HG03095 (cell line): ENCODE measurements at regions not wholly inside any gene's neighbourhood (a gene's known extent, or its start where the extent isn't known, plus 50 kb on each side); places are given as distances from the start of the nearest gene placed in this dataset.
A peak's percentile ranks its signal among the peaks of the same experiment; 100 is the strongest.

Experiments
- ATAC-seq: cut with Tn5 transposase; IDR thresholded peaks from one replicate; pipeline ENCODE4 v1.9.1; 2021; ENCODE audit warnings: moderate library complexity; ENCODE audit not compliant: unreplicated experiment

DNA sequence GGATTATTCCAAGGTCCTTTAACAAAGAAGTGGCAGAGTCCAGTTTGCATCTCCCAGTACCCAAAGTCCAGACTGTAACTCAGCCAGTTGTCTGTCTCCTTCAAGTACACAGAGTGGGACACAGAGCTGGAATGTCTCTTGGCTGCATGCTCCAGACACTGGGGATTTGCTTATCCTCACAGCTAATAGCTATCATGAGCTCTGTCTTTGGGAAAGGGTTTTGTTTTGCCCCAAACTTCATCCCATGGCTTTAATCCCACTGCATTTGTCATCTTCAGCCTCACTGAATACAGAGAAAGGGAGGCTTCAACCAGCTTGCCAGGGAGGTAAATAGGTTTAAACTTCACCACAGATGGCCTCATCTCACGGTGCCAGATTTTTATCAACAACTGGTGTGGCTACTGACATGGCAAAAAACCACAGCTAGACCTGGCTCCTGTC is 412.2 kb upstream of the SLC24A2 start:
- no peak for ATAC-seq

DNA sequence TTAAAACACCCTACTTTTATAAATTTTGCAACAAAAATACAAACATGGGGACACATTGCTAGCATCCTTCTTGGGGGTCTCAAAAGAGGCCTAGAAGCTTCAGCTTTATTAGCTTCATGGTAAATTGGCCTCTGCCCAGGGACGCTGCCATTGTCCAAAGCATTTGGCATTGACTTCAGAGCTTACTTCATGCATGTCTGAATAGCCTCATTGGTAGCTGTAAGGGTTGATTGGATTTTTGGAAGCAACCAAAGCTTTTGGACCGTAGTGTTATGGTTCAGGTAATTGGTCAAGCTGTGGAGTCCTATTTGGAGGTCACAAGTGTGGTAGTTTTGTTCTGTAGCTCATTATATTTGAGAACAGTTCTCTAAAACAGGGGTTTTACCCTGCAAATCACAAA is 411.7 kb upstream of the SLC24A2 start:
- no peak for ATAC-seq

- ATAC-seq: no peak
Measured at GRCh38 chr9:20199111-20199510, 410.3 kb upstream of the SLC24A2 start.

DNA sequence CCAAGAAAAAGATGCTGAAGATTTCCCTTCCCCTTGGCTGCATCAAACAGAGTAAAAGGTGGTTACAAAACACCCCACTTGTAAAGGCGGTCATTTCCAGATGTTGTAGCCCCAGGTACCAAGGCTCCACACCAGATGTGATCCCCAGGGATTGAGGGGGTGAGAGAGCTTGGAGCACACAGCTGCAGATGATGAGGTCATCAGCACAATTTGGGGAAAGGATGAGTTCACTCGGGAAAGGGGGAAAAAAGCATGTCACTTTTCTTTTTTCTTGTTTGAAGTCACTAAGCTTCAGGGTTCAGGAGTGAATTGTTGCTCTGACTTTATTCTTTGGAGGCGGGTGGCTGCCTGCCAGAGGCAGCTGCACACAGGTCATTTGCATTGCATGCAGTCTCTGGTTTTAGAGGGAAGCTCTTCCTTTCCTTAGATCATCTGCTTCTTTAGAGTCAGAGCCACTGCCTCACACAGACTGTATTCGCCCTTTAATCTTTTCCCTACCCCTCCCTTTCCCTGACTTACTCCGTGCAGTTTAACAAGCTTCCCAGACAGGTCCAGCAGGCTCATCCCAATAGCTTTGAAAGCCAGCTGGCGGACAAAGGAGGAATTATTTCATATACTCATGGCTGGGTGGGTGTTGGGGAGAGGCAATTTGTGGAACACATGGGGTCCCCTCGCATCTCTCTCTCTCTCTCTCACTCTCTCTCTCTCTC is 409.3 kb upstream of the SLC24A2 start:
- peak; percentile 68 for ATAC-seq

DNA sequence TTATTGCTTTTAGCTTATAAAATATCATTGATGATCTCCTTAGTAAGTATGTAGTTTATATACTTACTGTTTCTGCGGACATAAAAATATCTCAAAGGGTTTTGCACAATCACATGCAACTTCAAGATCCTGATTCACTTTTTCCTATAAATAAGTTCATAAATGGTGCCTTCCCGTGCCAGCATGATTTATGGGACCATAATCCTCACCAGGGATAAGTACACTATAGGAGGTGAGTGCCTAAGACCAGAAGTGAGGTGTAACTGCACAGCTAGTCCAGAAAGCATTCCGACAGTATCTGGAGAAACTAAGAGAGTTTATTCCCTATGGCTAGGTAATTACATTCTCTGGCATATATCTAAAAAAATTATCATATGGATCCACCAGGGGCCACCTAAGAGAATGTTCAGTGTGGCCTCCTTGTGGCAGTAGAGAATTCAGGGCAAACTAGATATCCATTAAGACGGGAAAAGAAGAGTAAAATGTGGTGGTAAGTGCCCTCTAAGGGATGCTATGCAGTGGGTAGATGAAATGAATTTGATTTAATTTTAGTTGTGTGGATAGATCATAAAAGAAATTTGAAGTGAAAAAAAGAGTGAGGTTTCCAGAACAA is 402.5 kb upstream of the SLC24A2 start:
- no peak for ATAC-seq

- no peak for ATAC-seq
Measured at GRCh38 chr9:20189871-20190270, 401.0 kb upstream of the SLC24A2 start.

GRCh38 chr9:20188616-20189369 is 400.0 kb upstream of the SLC24A2 start:
- ATAC-seq: no peak

DNA sequence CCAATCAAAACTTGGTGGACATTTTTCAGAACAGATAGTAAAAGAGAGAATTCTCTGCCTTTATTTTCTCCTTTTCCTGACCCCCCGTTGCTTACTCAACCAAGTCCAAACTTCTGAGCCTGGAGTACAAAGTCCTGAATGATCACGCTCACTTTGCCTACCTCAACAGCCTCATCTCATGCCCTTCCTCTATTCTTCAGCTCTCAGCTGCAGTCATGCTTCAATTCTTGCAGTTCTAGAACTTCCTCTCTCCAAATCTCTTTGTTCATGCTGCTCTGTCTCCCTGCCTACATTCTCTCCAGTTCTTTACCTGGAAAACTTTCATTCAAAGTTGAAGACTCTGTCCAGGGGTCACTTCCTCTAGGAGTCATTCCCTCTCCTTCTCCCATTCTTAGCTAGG is 398.5 kb upstream of the SLC24A2 start:
- no peak for ATAC-seq

- ATAC-seq: no peak
Measured at GRCh38 chr9:20186823-20187222, 398.0 kb upstream of the SLC24A2 start.

- no peak for ATAC-seq
Measured at GRCh38 chr9:20186231-20186630, 397.4 kb upstream of the SLC24A2 start.

GRCh38 chr9:20184541-20184940 is 395.7 kb upstream of the SLC24A2 start:
- no peak for ATAC-seq

- ATAC-seq: no peak
Measured at GRCh38 chr9:20178679-20179078, 389.8 kb upstream of the SLC24A2 start.

DNA sequence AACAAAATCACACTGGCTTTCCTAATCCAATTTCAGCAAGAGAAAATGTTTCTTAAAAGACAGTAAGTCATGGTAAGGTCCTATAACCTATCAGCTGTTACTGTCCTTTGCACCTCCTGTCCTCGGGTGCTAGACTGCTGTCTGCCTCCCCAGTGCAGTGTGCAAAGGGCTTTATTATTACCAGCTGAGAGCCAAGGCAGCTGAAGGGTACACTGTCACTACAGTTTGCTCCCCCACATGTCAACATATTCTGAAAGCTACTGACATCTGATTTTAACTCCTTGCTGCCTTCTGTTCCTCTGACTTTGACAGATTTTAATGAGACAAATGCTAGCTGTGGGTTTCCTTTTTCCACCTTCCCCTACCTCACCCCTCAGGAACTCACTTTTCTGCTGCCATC is 389.4 kb upstream of the SLC24A2 start:
- no peak for ATAC-seq

DNA sequence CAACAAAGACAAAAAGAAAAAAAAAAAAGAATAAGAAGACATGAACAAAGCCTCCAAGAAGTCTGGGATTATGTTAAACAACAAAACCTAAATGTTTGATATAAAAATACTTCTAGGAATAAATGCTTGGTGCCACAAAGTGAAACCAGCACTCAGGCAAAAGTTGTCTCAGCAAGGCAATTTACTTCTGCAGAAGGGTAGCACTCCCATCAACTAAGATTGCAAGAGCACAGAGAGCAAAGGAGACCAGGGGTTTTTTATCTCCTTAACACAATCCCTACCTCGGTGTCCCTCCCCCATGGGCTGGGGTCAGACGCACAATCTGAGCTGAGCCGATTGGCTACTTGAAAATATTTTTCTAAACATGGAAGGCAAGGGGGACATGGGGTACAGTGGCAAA is 381.3 kb upstream of the SLC24A2 start:
- no peak for ATAC-seq

- ATAC-seq: no peak
Measured at GRCh38 chr9:20152151-20152725, 363.4 kb upstream of the SLC24A2 start.

DNA sequence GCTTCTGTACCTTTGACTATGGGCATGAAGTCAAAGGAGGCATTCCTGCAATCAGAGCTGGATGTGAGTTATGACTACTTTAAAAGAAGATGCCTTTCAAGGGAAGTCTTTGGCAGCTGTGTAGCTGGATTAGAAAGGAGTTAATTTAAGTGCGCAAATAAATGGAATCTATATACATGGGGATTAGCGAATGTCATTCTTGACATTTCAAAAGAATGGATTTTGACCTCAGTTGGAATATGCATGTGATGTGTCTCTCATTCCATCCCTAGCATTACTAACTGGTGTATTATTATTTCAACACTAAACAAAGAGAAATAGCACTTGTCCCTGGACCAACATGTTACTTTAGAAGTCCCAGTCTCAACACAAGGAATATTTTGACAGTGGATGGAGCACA is 359.6 kb upstream of the SLC24A2 start:
- no peak for ATAC-seq

DNA sequence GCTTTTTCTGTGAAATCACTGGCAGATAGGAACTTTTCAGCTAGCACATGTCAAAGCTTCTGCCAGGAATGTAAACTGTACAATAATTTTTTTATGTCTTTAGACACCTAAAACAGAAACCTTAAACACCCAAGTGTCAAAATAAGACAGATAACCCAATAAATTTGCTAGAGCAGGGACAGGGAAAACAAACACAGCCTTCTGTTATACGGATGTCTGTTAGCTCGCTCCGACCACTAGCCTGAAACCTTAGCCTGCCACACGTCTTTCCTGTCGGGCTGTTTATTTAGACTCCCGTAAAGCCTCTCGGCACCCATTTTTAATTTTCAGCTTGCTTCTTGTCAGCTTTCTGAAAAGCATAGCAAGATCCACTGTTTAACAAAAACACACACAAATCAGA is 355.4 kb upstream of the SLC24A2 start:
- ATAC-seq: no peak

DNA sequence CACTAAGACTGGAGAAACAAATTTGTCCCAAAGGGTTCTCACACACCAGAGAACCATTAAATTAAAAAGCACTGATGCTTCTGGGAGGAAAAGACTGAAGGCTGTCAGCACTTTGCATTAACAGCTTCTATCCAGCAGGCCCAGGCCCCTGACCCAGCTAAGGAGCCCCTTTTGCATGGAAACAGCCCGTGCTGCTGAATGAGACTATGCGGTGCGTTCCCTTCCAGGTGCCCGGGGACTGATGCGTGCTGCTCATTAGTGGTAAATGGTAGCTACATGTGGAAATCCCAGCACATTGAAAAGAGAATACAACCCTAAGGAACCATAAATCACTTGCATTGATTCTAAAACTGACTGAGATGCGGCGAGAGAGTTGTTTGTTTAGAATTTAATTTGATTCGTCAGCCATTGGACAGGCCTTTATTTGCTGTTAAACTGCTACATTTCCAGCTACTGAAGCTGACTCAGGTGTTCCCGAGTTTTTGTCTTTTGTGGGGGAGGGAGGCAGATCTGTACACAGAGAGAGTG is 351.0 kb upstream of the SLC24A2 start:
- no peak for ATAC-seq

GRCh38 chr9:20138841-20139240 is 350.0 kb upstream of the SLC24A2 start:
- no peak for ATAC-seq

- ATAC-seq: no peak
Measured at GRCh38 chr9:20138116-20138515, 349.3 kb upstream of the SLC24A2 start.

GRCh38 chr9:20137425-20137824 is 348.6 kb upstream of the SLC24A2 start:
- ATAC-seq: no peak
